Lung microvascular endothelial cell (primary cell): ENCODE measurements at regions not wholly inside any gene's neighbourhood (a gene's known extent, or its start where the extent isn't known, plus 50 kb on each side); places are given as distances from the start of the nearest gene placed in this dataset.

Experiments
- DNase-seq, 2 donors: peaks; one replicate each; pipeline versions ENCODE4 v3.0.0 to v3.0.0-alpha.2; 2010; ENCODE audit warnings: low read depth in 2 of 2

- DNase-seq, result no peak
Measured at GRCh38 chr4:122514671-122515070, 58.1 kb upstream of the IL2 start.

GRCh38 chr4:122512430-122512829, 55.9 kb upstream of the IL2 start:
- no peak for DNase-seq

GRCh38 chr4:122508083-122508482, 51.6 kb upstream of the IL2 start:
- DNase-seq, result no peak
